NCI-H128 (cell line): ENCODE measurements at regions not wholly inside any gene's neighbourhood (a gene's known extent, or its start where the extent isn't known, plus 50 kb on each side); places are given as distances from the start of the nearest gene placed in this dataset.

Source experiments
- DNase-seq: peaks from one replicate; lab custom pipeline; 2025; ENCODE audit not compliant: unreplicated experiment; lab: John Stamatoyannopoulos, UW

GRCh38 chr10:121662945-121663917, 65.0 kb upstream of the FGFR2 start:
- no peak for DNase-seq

GRCh38 chr10:121662531-121662930, 64.3 kb upstream of the FGFR2 start:
- DNase-seq: no peak

- no peak for DNase-seq
These were observed 63.2 kb upstream of the FGFR2 start for GRCh38 chr10:121661451-121661851.

- DNase-seq: no peak
These were observed 61.0 kb upstream of the FGFR2 start for GRCh38 chr10:121659236-121659635.

GRCh38 chr10:121658611-121659010, 60.4 kb upstream of the FGFR2 start:
- DNase-seq: no peak

GRCh38 chr10:121658111-121658510, 59.9 kb upstream of the FGFR2 start:
- no peak for DNase-seq

GRCh38 chr10:121655254-121656144, 57.3 kb upstream of the FGFR2 start:
- DNase-seq: no peak

GRCh38 chr10:121654021-121654545, 55.8 kb upstream of the FGFR2 start:
- DNase-seq: peak; percentile 26

GRCh38 chr10:121653608-121654007, 55.4 kb upstream of the FGFR2 start:
- no peak for DNase-seq

GRCh38 chr10:121648493-121648892, 50.2 kb upstream of the FGFR2 start:
- DNase-seq: no peak

GRCh38 chr10:121648059-121648458, 49.8 kb upstream of the FGFR2 start:
- DNase-seq: no peak
